Suprapubic skin (tissue), 4 donors: ENCODE measurements at regions not wholly inside any gene's neighbourhood (a gene's known extent, or its start where the extent isn't known, plus 50 kb on each side); places are given as distances from the start of the nearest gene placed in this dataset.

Experiments
- POLR2A ChIP-seq, 2 donors: fragments of 450-650 bp; IDR thresholded peaks; one replicate each; pipeline ENCODE4 v1.6.1; 2017; ENCODE audit warnings: antibody characterized with exemption in 2 of 2, mild to moderate bottlenecking in 2 of 2, moderate library complexity in 2 of 2
- POLR2AphosphoS5 ChIP-seq, 3 donors: sonication (generic); formaldehyde crosslinking; IDR thresholded peaks; one replicate each; pipeline ENCODE4 v1.6.1; 2017; ENCODE audit warnings: antibody characterized with exemption in 3 of 3
- TF ChIP-seq, protein P1 (sequence below), 2 donors: fragments of 200-600 bp in 1 of 2; fragments of 450-650 bp in 1 of 2; sonication (generic) in 1 of 2; IDR thresholded peaks; one replicate each; pipeline ENCODE4 v1.5.1; 2016 to 2019; ENCODE audit warnings: antibody characterized with exemption in 2 of 2, mild to moderate bottlenecking in 1 of 2, moderate library complexity in 1 of 2

DNA sequence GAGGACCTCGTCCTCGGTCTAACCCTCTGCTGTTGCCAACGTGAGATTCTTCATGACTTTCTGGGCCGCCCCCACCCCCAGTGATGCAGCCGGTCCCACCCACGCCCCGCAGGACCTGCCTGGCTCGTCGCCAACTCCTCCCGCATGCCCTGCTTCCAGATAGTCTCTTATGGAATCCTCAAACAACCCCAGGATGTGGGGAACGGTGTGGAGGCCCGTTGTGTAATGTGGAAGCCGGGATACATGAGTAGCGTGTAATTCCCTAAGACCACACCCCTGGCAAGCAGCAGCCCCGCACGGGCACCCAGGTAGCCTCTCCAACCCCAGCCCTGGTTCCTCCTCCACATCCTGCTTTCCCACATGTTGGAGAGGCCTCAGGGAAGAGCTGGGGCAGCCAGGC, 275.9 kb downstream of the C16orf95 start:
- TF ChIP-seq, protein P1, sequence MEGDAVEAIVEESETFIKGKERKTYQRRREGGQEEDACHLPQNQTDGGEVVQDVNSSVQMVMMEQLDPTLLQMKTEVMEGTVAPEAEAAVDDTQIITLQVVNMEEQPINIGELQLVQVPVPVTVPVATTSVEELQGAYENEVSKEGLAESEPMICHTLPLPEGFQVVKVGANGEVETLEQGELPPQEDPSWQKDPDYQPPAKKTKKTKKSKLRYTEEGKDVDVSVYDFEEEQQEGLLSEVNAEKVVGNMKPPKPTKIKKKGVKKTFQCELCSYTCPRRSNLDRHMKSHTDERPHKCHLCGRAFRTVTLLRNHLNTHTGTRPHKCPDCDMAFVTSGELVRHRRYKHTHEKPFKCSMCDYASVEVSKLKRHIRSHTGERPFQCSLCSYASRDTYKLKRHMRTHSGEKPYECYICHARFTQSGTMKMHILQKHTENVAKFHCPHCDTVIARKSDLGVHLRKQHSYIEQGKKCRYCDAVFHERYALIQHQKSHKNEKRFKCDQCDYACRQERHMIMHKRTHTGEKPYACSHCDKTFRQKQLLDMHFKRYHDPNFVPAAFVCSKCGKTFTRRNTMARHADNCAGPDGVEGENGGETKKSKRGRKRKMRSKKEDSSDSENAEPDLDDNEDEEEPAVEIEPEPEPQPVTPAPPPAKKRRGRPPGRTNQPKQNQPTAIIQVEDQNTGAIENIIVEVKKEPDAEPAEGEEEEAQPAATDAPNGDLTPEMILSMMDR (IDR thresholded peaks at IDR 0.05): no peak
- TF ChIP-seq POLR2AphosphoS5 (IDR thresholded peaks at IDR 0.05) (no peak), POLR2A (IDR thresholded peaks at IDR 0.05) (no peak)
